DMS153 (cell line): ENCODE measurements at regions not wholly inside any gene's neighbourhood (a gene's known extent, or its start where the extent isn't known, plus 50 kb on each side); places are given as distances from the start of the nearest gene placed in this dataset.
A peak's percentile ranks its signal among the peaks of the same experiment; 100 is the strongest.

ENCODE experiments used
- DNase-seq: peaks from one replicate; lab custom pipeline; 2025; lab: John Stamatoyannopoulos, UW

GRCh38 chr1:164272156-164272555 is 286.8 kb upstream of the PBX1 start:
- DNase-seq: no peak

- DNase-seq: no peak
Measured at GRCh38 chr1:164296172-164296571, 262.8 kb upstream of the PBX1 start.

- DNase-seq: no peak
Measured at GRCh38 chr1:164308101-164308500, 250.9 kb upstream of the PBX1 start.

GRCh38 chr1:164310166-164310565 is 248.8 kb upstream of the PBX1 start:
- DNase-seq: no peak

- DNase-seq: no peak
Measured at GRCh38 chr1:164311377-164311776, 247.6 kb upstream of the PBX1 start.

- DNase-seq: peak; percentile 32
Measured at GRCh38 chr1:164320790-164321731, 237.9 kb upstream of the PBX1 start.

GRCh38 chr1:164325786-164326185 is 233.2 kb upstream of the PBX1 start:
- no peak for DNase-seq

GRCh38 chr1:164333387-164333786 is 225.6 kb upstream of the PBX1 start:
- DNase-seq: no peak

- DNase-seq: no peak
Measured at GRCh38 chr1:164337394-164337793, 221.6 kb upstream of the PBX1 start.

- no peak for DNase-seq
Measured at GRCh38 chr1:164337885-164338284, 221.1 kb upstream of the PBX1 start.

- no peak for DNase-seq
Measured at GRCh38 chr1:164343189-164343588, 215.8 kb upstream of the PBX1 start.

- DNase-seq: no peak
Measured at GRCh38 chr1:164347980-164348379, 211.0 kb upstream of the PBX1 start.

GRCh38 chr1:164356511-164356910 is 202.5 kb upstream of the PBX1 start:
- DNase-seq: no peak

GRCh38 chr1:164360265-164360664 is 198.7 kb upstream of the PBX1 start:
- no peak for DNase-seq

- DNase-seq: no peak
Measured at GRCh38 chr1:164361927-164362326, 197.1 kb upstream of the PBX1 start.

- DNase-seq: no peak
Measured at GRCh38 chr1:164363980-164364379, 195.0 kb upstream of the PBX1 start.

GRCh38 chr1:164366014-164366413 is 193.0 kb upstream of the PBX1 start:
- no peak for DNase-seq

GRCh38 chr1:164369698-164370365 is 189.2 kb upstream of the PBX1 start:
- DNase-seq: no peak

GRCh38 chr1:164380893-164381292 is 178.1 kb upstream of the PBX1 start:
- DNase-seq: no peak

GRCh38 chr1:164382384-164382783 is 176.6 kb upstream of the PBX1 start:
- no peak for DNase-seq

- DNase-seq: no peak
Measured at GRCh38 chr1:164384262-164384661, 174.7 kb upstream of the PBX1 start.

GRCh38 chr1:164417016-164417704 is 141.8 kb upstream of the PBX1 start:
- no peak for DNase-seq

GRCh38 chr1:164423136-164423535 is 135.8 kb upstream of the PBX1 start:
- no peak for DNase-seq
